ENCODE measurements at regions not wholly inside any gene's neighbourhood (a gene's known extent, or its start where the extent isn't known, plus 50 kb on each side); places are given as distances from the start of the nearest gene placed in this dataset.

GRCh38 chr11:92854162-92854561 lies 115.3 kb upstream of the MTNR1B start:
- H3K4me3 ChIP-seq (ENCODE audit: low read depth, low read length), result no peak overlapping the region
- no peak for DNase-seq (ENCODE audit: low read depth)
- H3K36me3 ChIP-seq (ENCODE audit: control insufficient read depth, insufficient read depth, low read length), result no peaks in the 10 kb centered on the region
- no peaks in the 10 kb centered on the region for H3K27me3 ChIP-seq (ENCODE audit: control insufficient read depth, insufficient read depth, low read length)
- TF ChIP-seq CTCF (IDR thresholded peaks at IDR 0.05; ENCODE audit: insufficient read depth, low read length, poor library complexity, severe bottlenecking), result no peak

DNA sequence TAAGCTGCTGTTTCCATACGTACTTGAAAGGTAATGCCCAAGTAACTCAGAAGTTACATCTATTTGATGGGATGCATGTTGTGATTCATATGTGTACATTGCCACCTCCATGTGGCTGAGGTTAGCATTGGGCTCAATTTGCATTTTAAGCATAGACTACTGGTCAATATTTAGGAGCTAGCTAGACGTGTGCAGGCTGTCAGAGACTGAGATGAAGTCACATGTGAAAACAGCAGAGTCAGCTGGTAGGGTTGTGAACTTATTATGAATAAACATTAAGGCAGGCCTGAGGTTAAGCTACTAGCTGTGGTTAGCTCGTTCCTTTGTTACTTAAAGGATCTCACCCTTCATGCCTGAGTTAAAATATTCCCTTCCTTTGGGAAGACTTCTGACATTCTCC lies 114.5 kb upstream of the MTNR1B start:
- no peaks in the 10 kb centered on the region for H3K36me3 ChIP-seq (ENCODE audit: control insufficient read depth, insufficient read depth, low read length)
- TF ChIP-seq CTCF (IDR thresholded peaks at IDR 0.05; ENCODE audit: insufficient read depth, low read length, poor library complexity, severe bottlenecking), result no peak
- H3K27me3 ChIP-seq (ENCODE audit: control insufficient read depth, insufficient read depth, low read length), result no peaks in the 10 kb centered on the region
- no peak for DNase-seq (ENCODE audit: low read depth)
- no peak overlapping the region for H3K4me3 ChIP-seq (ENCODE audit: low read depth, low read length)

- H3K36me3 ChIP-seq (ENCODE audit: control insufficient read depth, insufficient read depth, low read length), result no peaks in the 10 kb centered on the region
- no peak overlapping the region for H3K4me3 ChIP-seq (ENCODE audit: low read depth, low read length)
- DNase-seq (ENCODE audit: low read depth), result no peak
- no peaks in the 10 kb centered on the region for H3K27me3 ChIP-seq (ENCODE audit: control insufficient read depth, insufficient read depth, low read length)
- no peak for TF ChIP-seq CTCF (IDR thresholded peaks at IDR 0.05; ENCODE audit: insufficient read depth, low read length, poor library complexity, severe bottlenecking)
Observed at GRCh38 chr11:92855607-92856405, 113.6 kb upstream of the MTNR1B start.

GRCh38 chr11:92857407-92857806 lies 112.0 kb upstream of the MTNR1B start:
- TF ChIP-seq CTCF (IDR thresholded peaks at IDR 0.05; ENCODE audit: insufficient read depth, low read length, poor library complexity, severe bottlenecking), result no peak
- Histone ChIP-seq H3K36me3 (ENCODE audit: control insufficient read depth, insufficient read depth, low read length) (no peaks in the 10 kb centered on the region), H3K4me3 (ENCODE audit: low read depth, low read length) (no peak overlapping the region), H3K27me3 (ENCODE audit: control insufficient read depth, insufficient read depth, low read length) (no peaks in the 10 kb centered on the region)
- DNase-seq (ENCODE audit: low read depth), result no peak

GRCh38 chr11:92859156-92859690 lies 110.2 kb upstream of the MTNR1B start:
- Histone ChIP-seq H3K4me3 (ENCODE audit: low read depth, low read length) (no peak overlapping the region), H3K27me3 (ENCODE audit: control insufficient read depth, insufficient read depth, low read length) (no peaks in the 10 kb centered on the region), H3K36me3 (ENCODE audit: control insufficient read depth, insufficient read depth, low read length) (no peaks in the 10 kb centered on the region)
- TF ChIP-seq CTCF (IDR thresholded peaks at IDR 0.05; ENCODE audit: insufficient read depth, low read length, poor library complexity, severe bottlenecking), result no peak
- DNase-seq (ENCODE audit: low read depth), result no peak

DNA sequence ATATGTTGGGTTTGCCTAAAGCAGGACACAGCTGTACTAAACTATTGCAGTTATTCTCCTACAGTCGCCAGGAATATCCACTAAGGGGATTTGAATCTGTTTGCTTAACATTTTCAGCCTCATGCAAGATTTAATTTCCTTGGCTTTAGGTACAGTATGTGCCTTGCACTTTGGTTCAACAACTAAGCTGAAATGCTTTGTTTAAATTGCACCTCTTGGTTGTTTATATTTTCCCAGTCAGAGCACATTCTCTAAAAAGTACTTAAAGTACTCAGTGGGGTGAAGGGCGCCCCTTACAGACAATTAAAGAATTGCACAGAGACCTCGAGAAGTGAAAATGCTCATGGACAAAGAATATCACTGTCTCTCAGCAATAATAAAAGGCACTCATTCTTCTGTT lies 107.8 kb upstream of the MTNR1B start:
- no peaks in the 10 kb centered on the region for H3K27me3 ChIP-seq (ENCODE audit: control insufficient read depth, insufficient read depth, low read length)
- no peak for DNase-seq (ENCODE audit: low read depth)
- no peaks in the 10 kb centered on the region for H3K36me3 ChIP-seq (ENCODE audit: control insufficient read depth, insufficient read depth, low read length)

More for the DNA sequence above, 107.8 kb upstream of the MTNR1B start:
- TF ChIP-seq CTCF (IDR thresholded peaks at IDR 0.05; ENCODE audit: insufficient read depth, low read length, poor library complexity, severe bottlenecking), result no peak
- no peak overlapping the region for H3K4me3 ChIP-seq (ENCODE audit: low read depth, low read length)
